ENCODE measurements at regions not wholly inside any gene's neighbourhood (a gene's known extent, or its start where the extent isn't known, plus 50 kb on each side); places are given as distances from the start of the nearest gene placed in this dataset.

DNA sequence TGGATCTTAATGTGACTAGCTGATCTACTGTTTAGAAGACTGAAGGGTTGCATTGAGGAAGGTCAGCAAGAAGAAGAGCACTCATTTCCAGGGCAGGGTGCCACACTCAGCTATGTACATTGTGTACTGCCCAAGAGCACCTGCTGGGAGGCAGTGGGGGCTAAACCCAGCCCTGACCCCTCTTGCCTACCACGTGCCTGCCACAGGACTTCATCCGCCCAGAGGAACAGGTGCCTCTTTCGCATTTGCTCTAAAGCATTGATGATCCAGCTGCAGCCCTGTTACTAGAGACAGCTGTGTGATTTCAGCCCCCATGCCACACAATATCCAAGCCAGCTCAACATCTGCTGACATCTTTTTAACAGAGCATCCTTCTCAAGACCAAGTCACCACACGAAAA, 341.8 kb downstream of the LMX1A start:
- FAIRE-seq (no peak), DNase-seq (ENCODE audit: low read depth, low spot score) (no peak)
- Histone ChIP-seq H3K9me1 (replicated peaks; ENCODE audit: control insufficient read depth, extremely low read depth, insufficient read depth, low read length) (no peaks in the 10 kb centered on the region), H3K4me3 (replicated peaks in 1 of 3; ENCODE audit: insufficient read depth in 1 of 3, low read depth in 1 of 3, low read length in 3 of 3) (no peak overlapping the region), H3K4me2 (ENCODE audit: insufficient read depth, low read length) (no peak overlapping the region), H3K4me1 (ENCODE audit: control insufficient read depth, extremely low read depth, insufficient read depth, low read length) (no peaks in the 10 kb centered on the region), H3K27me3 (ENCODE audit: control insufficient read depth in 2 of 2, insufficient read depth in 2 of 2, low read length in 2 of 2) (no peaks in the 10 kb centered on the region), H3K9me3 (replicated peaks; ENCODE audit: control insufficient read depth, insufficient read depth, low read length) (no peaks in the 10 kb centered on the region), H3K79me2 (ENCODE audit: control insufficient read depth, insufficient read depth, low read length) (no peaks in the 10 kb centered on the region), H2AFZ (ENCODE audit: low read depth, low read length) (no peak overlapping the region), H3K27ac (ENCODE audit: insufficient read depth, low read depth, low read length) (no peak overlapping the region), H3K9ac (replicated peaks; ENCODE audit: extremely low read depth, insufficient read depth, low read length) (no peak overlapping the region), H4K20me1 (replicated peaks; ENCODE audit: control insufficient read depth, extremely low read depth, insufficient read depth, low read length) (no peaks in the 10 kb centered on the region), H3K36me3 (ENCODE audit: control insufficient read depth in 2 of 2, extremely low read depth in 1 of 2, insufficient read depth in 2 of 2, low read length in 2 of 2) (no peaks in the 10 kb centered on the region)
- BruUV-seq (replicated peaks): no TSS peak
- dilution Hi-C loops (cut with MboI; ENCODE audit: extremely low pct_ligation_motif_present, low sequenced_read_pairs): no loop called here
- POLR2A ChIA-PET: no interaction called here
- CTCF ChIA-PET: no interaction called here
- TF ChIP-seq GATA2 (IDR thresholded peaks at IDR 0.05; ENCODE audit: insufficient read depth, insufficient read length, low read depth, low read length) (no peak), MYC (IDR thresholded peaks at IDR 0.05; ENCODE audit: low read depth, low read length) (no peak), FOS (IDR thresholded peaks at IDR 0.05; ENCODE audit: borderline replicate concordance, insufficient read depth, low read length) (no peak), POLR2A (IDR thresholded peaks at IDR 0.05; ENCODE audit: low read depth, low read length) (no peak), JUN (IDR thresholded peaks at IDR 0.05; ENCODE audit: borderline replicate concordance, insufficient read depth, insufficient read length, low read depth) (no peak), EZH2 (IDR thresholded peaks at IDR 0.05; ENCODE audit: borderline replicate concordance, low read depth, low read length, severe bottlenecking) (no peak), MAX (IDR thresholded peaks at IDR 0.05; ENCODE audit: insufficient read depth, insufficient read length) (no peak), POLR2AphosphoS5 (IDR thresholded peaks at IDR 0.05; ENCODE audit: insufficient read depth, low read depth, low read length) (no peak)
- TF ChIP-seq, protein P1, sequence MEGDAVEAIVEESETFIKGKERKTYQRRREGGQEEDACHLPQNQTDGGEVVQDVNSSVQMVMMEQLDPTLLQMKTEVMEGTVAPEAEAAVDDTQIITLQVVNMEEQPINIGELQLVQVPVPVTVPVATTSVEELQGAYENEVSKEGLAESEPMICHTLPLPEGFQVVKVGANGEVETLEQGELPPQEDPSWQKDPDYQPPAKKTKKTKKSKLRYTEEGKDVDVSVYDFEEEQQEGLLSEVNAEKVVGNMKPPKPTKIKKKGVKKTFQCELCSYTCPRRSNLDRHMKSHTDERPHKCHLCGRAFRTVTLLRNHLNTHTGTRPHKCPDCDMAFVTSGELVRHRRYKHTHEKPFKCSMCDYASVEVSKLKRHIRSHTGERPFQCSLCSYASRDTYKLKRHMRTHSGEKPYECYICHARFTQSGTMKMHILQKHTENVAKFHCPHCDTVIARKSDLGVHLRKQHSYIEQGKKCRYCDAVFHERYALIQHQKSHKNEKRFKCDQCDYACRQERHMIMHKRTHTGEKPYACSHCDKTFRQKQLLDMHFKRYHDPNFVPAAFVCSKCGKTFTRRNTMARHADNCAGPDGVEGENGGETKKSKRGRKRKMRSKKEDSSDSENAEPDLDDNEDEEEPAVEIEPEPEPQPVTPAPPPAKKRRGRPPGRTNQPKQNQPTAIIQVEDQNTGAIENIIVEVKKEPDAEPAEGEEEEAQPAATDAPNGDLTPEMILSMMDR (IDR thresholded peaks at IDR 0.05; ENCODE audit: extremely low read depth in 1 of 2, insufficient read depth in 1 of 2, low read depth in 1 of 2, low read length in 2 of 2): no peak
- intact Hi-C loops (cut with micrococcal nuclease): no loop called here

All from endothelial cell of umbilical vein (primary cell).